T-helper 1 cell treated with Interleukin-12 subunit alpha and Interleukin-12 subunit beta and Interleukin-4 antibody, amounts not matched to agents 30 ng/mL and 1 ng/mL, for 36 hours (primary cell): ENCODE measurements at regions not wholly inside any gene's neighbourhood (a gene's known extent, or its start where the extent isn't known, plus 50 kb on each side); places are given as distances from the start of the nearest gene placed in this dataset.

Experiments
- intact Hi-C: fragments of 100-400 bp; cut with micrococcal nuclease; formaldehyde crosslinking; loops from one replicate; pipeline ENCODE4 v1.15.1; 2024

DNA sequence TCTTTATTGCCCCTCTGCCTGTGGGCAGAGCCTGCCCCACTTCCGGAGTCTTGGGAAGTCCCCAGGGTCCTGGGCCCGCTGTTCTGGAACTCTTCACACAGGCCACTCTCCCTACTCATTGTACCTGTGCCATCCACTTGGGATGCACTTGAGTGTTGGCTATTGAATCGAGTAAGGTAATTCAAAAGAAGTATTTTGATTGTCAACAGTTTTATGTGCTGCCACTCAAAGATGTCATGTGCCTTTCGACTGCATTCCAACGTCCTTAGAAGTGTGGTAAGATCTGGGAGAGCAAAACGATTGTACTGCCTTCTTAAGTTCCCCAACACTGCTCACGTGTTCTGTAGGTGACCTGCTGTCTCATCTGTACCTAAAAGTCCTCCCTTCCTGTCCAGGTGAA is 77.0 kb upstream of the SMIM21 start:
- intact Hi-C loops, result no loop called here

DNA sequence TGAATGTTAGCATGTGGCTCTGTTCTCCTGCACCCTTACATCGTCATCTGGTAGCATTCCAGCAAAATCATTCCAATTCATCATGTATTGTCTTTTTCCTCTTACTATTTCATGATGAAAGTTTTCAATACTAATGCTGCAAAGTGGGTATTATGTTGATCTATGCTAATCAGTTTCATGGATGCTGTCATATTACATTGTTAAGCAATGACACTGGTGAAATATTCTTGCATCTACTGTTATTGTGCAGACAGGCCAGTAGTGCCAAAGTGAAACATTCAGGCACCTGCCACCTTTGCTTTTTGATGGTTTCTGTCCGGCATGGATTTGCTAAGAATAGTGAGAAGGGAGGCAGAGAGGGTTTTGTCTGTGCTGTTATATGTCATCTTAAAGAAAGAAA is 76.1 kb upstream of the SMIM21 start:
- intact Hi-C loops, result no loop called here

DNA sequence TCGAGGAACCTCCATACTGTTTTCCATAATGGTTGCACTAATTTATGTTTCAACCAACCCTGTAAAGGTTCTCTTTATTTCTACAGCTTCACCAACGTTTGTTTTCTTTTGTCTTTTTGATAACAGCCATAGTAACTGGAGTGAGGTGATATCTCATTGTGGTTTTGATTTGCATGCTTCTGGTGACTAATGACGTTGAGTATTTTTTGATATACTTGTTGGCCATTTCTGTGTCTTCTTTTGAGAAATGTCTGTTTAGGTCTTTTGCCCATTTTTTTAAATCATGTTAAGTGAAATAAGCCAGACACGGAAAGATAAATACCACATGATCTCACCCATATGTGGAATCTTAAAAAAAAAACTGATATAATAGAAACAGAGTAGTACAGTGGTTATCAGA is 74.8 kb upstream of the SMIM21 start:
- intact Hi-C loops, result no loop called here

DNA sequence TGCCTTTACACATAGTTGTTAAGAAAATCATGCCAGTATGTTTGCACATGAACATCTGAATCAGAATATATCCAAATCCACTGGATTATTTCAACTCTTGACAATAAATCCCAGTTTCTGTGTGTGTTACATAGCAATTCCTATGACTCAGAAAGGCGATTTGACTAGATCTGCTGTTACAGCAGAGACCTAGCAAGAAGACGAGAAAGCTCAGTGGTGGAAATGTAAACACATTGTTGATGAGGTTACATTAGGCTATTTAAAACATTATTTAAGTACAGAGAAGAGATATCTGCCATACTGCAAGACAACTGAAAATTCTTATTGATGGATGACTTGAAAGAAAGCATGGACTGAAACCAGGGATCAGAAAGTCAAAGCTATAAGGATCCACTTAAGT is 73.0 kb upstream of the SMIM21 start:
- intact Hi-C loops, result no loop called here

DNA sequence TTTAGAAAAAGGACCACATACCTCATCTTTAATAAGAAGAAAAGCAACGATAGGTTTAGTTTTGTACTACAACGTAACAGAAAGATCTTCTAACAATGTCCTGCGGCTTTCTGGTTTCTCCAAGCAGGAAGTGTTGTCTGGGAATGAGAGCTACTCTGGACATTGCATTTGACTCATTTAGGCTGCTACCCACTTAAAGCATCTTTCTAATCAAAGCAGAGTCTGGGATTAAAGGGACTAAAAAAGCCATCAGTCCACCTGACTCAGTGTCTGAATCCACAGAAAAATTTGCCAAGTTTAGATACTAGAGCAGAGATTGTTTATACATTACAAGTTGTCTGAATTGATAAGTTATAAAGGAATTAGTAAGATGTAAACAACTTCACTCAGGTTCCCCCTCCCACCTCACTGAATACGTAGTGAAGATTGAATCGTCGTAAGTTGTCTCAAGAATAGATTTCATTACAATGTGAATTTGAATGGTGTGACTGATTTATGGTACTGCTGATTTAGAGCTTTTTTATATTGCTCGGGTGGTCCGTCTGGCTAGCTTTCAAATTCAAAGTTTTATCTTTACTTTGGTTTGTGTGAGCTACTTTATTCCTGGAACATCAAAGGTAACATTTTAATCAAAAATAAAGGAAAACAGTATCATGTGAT is 70.2 kb upstream of the SMIM21 start:
- intact Hi-C loops, result no loop called here

DNA sequence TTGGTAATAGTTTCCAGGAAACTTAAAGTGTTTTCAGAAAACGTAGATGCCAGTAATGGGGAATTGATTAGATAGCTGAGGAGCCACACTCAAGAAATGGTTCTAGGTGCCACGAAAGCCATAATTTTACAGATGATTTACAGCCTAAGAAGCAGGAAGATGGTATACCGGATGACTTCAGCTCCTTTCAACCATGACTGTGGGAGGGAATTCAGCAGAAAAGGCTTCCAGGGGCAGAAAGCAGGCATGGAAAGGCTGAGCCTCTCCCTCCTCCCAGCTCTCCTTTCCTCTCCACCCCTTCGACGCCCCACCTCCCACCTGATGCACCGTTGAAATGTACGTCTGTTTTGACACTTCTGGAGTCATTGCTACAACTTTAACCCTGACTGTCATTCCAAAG is 68.6 kb upstream of the SMIM21 start:
- intact Hi-C loops, result no loop called here

DNA sequence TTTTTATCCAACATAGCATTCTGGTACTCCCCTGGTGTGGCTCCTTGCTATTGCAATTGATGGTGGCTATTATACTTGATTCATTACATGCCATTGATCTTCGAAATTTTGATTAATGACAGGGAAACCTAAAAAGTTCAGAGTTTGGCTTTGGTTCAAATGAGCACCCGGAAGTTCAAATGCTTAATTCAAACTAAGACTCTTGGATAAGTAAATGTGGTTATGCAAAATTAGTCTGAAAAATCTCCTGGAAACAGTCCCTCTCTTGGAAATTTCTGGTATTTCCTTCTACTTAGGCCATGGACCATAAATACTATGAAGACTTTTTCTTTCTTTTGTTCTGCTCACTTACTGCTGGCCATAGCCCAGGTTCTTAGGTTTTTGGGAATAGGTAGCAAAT is 65.3 kb upstream of the SMIM21 start:
- intact Hi-C loops, result no loop called here

DNA sequence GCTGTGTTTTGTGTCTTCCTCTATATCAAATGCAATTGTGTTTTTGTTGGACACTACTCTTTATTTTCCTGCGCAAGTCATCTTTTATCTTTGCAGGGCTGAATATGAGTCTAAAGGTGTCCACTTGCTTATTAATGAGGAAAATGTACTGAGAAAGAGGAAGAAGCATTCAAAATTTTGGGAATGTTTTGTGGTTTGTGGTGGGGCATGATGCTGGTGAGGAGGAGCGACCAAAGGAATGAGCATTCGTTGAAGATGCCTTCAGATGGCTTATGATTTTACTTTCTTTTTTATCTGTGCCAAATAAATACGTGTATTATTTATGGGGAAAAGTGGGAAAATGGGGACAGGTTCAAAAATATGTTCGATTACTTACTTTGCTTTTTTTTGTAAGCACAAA is 63.9 kb upstream of the SMIM21 start:
- intact Hi-C loops, result no loop called here

DNA sequence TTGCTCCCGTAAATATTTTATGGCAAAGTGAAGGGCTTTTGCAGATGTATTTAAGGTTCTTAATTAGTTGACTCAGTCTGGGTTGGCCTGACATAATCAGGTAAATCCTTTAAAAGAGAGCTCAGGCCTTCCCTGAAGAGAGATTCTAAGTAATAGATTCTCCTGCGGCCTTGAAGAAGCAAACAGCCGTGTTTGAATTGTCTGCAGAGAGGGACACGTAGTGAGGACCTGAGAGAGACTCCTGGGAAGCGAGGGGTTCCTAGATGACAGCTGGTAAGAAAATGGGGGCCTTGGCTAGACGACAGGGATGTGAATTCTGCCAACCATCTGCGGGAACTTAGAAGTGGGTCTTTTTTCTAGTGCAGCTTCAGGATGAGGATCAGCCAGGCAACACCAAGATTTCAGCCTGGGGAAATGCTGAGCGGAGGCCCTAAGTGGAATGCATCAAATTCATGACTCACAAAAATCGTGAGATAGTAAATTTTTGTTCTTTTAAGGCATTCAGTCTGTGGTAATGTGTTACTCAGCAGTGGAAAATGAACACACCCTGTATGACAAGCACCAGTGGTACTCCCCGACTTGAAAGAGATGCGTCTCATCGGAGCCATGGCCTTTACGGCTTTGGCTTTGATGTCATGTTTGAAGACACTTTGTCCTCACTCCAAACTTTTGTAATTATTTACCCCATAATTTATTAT is 62.1 kb upstream of the SMIM21 start:
- intact Hi-C loops, result no loop called here

DNA sequence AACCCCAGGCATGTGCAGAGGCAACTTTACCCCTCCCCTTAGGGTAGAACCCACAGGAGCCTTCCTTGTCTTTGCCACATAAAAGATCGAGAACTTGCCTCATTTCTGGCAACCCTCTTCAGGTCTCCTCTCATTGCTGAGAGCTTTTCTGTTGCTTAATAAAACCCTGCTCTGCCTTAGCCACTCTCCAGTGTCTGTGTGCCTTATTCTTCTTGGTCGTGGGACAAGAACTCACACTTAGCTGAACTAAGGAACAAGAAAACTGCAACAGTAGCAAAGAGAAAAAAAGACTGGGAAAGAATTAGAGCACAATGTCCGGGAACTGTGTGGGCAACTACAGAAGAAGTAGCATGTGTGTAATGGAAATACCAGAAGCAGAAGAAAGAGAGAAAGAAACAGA is 56.2 kb upstream of the SMIM21 start:
- intact Hi-C loops, result no loop called here

DNA sequence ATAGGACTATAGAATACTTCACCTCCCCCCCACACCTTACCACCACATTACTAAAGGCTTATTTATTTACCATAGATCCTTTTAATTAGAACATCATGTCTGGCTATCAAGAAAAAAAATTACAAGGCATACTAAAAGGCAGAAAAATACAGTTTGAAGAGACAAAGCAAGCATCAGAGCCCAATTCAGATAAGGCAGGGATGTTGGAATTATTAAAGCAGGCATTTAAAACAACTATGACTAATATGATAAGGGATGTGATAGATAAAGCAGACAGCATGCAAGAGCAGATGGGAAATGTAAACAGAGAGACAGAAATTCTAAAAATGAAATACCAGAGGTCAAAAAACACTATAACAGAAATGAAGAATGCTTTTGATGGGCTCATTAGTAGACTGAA is 55.4 kb upstream of the SMIM21 start:
- intact Hi-C loops, result no loop called here

DNA sequence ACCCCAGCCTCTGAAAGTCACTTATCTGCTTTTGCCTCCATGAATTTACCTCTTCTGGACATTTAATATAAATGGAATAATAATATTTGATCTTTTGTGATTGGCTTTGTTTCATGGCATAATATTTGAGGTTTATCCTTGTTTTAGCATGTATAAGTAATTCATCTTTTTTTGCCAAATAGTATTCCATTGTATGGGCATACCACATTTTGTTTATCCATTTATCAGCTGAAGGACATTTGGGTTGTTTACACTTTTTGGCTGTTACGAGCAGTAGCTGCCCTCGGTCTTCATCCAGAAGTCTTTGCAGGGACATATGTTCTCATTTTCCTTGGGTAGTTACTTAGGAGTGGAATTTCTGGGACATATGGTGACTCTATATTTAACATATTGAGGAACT is 53.0 kb upstream of the SMIM21 start:
- intact Hi-C loops, result no loop called here

DNA sequence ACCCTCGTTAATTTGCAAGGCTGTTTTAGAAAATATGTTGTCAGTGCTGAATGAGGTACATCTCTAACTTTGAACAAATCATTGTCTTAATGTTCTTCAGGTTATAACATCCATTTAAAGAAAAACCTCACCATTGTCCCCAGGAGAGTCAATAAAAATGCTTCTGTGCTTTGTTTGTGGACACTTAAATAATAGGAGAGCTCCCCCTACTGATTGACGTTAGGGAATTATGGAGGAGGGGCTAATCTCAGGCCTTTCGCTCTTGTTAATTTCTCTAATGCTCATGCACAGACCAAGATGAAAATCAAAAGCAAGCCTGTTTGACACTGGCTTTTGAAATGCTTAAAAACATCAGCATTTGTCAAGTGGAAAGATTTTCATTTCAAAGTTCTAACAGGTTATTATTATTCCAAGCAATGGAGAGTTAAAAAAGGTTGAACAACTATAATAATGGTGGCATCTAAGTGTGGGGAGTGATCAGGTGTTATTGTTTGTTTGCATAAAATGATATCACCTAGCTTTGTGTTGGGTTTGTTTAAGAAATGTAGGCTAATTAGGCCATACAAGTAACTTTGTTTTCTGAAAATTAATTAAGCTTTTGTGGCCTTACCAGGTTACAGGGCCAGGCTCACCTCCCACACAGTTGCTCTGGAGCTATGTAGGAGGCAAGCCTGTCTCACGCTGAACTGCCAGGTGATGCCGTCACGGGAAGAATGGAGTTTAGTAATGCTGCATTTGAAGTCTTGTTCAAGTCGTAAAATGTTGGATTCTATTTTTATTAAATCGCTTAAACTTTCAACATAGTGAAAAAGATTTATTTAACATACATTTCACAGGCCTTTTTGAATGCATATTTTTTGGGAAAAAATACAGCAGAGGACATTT is 51.7 kb upstream of the SMIM21 start:
- intact Hi-C loops, result loop anchor here (1.0 to 5.0 kb wide), 6 partner anchors 268 to 856 kb away; partner anchors contain the start of gene TSHZ1

DNA sequence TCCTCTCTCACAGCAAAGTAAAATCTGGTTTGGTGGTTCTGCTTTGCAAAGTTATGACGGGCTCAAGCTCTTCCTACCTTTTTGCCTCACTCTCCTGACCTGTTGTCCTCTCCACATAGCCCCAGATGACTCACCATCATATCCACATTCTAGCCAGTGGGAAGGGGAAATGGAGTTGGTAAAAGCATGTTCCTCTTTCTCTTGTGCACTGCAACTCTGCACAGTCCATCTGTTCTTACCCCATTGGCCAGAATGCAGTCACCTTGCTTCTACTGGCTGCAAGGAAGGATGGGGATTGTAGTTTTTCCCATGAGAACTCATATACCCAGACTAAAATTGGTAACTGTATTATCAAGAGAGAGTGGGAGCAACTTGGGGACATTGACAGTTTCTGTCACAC is 50.4 kb upstream of the SMIM21 start:
- intact Hi-C loops, result loop anchor here (2.0 to 5.0 kb wide), 2 partner anchors 267 to 516 kb away; partner anchors contain the start of gene TSHZ1
